GM21447 (cell line): ENCODE measurements at regions not wholly inside any gene's neighbourhood (a gene's known extent, or its start where the extent isn't known, plus 50 kb on each side); places are given as distances from the start of the nearest gene placed in this dataset.
"Not testable (repeated sequence)": the region's sequence is repeated elsewhere in the genome, so short reads cannot be mapped to it uniquely, and the experiment has no call there.

Experiments used
- ATAC-seq: cut with Tn5 transposase; IDR thresholded peaks from one replicate; pipeline ENCODE4 v1.9.1; 2021; ENCODE audit not compliant: unreplicated experiment

GRCh38 chr3:115204475-115204874 lies 57.4 kb upstream of the ZBTB20 start:
- ATAC-seq: no peak

GRCh38 chr3:115208066-115208750 lies 61.1 kb upstream of the ZBTB20 start:
- ATAC-seq: no peak

GRCh38 chr3:115211810-115212492 lies 64.9 kb upstream of the ZBTB20 start:
- ATAC-seq: no peak

GRCh38 chr3:115212615-115213014 lies 65.5 kb upstream of the ZBTB20 start:
- no peak for ATAC-seq

- not testable (repeated sequence) for ATAC-seq
Observed at GRCh38 chr3:115213052-115213451, 66.0 kb upstream of the ZBTB20 start.

GRCh38 chr3:115217292-115217677 lies 70.2 kb upstream of the ZBTB20 start:
- no peak for ATAC-seq

GRCh38 chr3:115217678-115218451 lies 70.8 kb upstream of the ZBTB20 start:
- ATAC-seq: no peak

- ATAC-seq: no peak
Observed at GRCh38 chr3:115218859-115219258, 71.8 kb upstream of the ZBTB20 start.

GRCh38 chr3:115224687-115225086 lies 77.6 kb upstream of the ZBTB20 start:
- no peak for ATAC-seq

- no peak for ATAC-seq
Observed at GRCh38 chr3:115226844-115227445, 79.9 kb upstream of the ZBTB20 start.

GRCh38 chr3:115227461-115227860 lies 80.4 kb upstream of the ZBTB20 start:
- ATAC-seq: no peak

GRCh38 chr3:115228266-115228665 lies 81.2 kb upstream of the ZBTB20 start:
- no peak for ATAC-seq

- no peak for ATAC-seq
Observed at GRCh38 chr3:115232167-115232566, 85.1 kb upstream of the ZBTB20 start.

- no peak for ATAC-seq
Observed at GRCh38 chr3:115233021-115233420, 85.9 kb upstream of the ZBTB20 start.

GRCh38 chr3:115236496-115236895 lies 89.4 kb upstream of the ZBTB20 start:
- no peak for ATAC-seq

GRCh38 chr3:115239717-115240116 lies 92.6 kb upstream of the ZBTB20 start:
- ATAC-seq: no peak

- ATAC-seq: no peak
Observed at GRCh38 chr3:115244350-115244749, 97.3 kb upstream of the ZBTB20 start.

GRCh38 chr3:115245438-115245837 lies 98.3 kb upstream of the ZBTB20 start:
- no peak for ATAC-seq

GRCh38 chr3:115245899-115246298 lies 98.8 kb upstream of the ZBTB20 start:
- no peak for ATAC-seq

GRCh38 chr3:115246461-115247020 lies 99.5 kb upstream of the ZBTB20 start:
- ATAC-seq: no peak

GRCh38 chr3:115248274-115248673 lies 101.2 kb upstream of the ZBTB20 start:
- no peak for ATAC-seq
